H9 (cell line): ENCODE measurements at regions not wholly inside any gene's neighbourhood (a gene's known extent, or its start where the extent isn't known, plus 50 kb on each side); places are given as distances from the start of the nearest gene placed in this dataset.

Source experiments
- DNase-seq: peaks from one replicate; pipeline ENCODE4 v3.0.0-alpha.2; 2017
- H2AFZ ChIP-seq: one replicate; pipeline ENCODE4 v1.6.1; 2013; ENCODE audit warnings: mild to moderate bottlenecking, low read length, control low read depth, moderate library complexity
- H2AK5ac ChIP-seq: 2 replicates; pipeline ENCODE4 v1.6.1; 2013; ENCODE audit warnings: low read length, control low read depth, mixed read lengths; ENCODE audit not compliant: insufficient read length
- H2BK120ac ChIP-seq: one replicate; pipeline ENCODE4 v1.6.1; 2013; ENCODE audit warnings: low read depth, mild to moderate bottlenecking, low read length, control low read depth, inconsistent platforms; ENCODE audit not compliant: poor library complexity, severe bottlenecking
- H2BK12ac ChIP-seq: 2 replicates; pipeline ENCODE4 v1.6.1; 2013; ENCODE audit warnings: low read length, control low read depth, mixed read lengths, low read depth; ENCODE audit not compliant: insufficient read length
- H2BK15ac ChIP-seq: 2 replicates; pipeline ENCODE4 v1.6.1; 2013; ENCODE audit warnings: low read depth, low read length, control low read depth
- H2BK20ac ChIP-seq: one replicate; pipeline ENCODE4 v1.6.1; 2013; ENCODE audit warnings: low read depth, mild to moderate bottlenecking, low read length, control low read depth, inconsistent platforms; ENCODE audit not compliant: poor library complexity, severe bottlenecking
- H2BK5ac ChIP-seq: 2 replicates; pipeline ENCODE4 v1.6.1; 2013; ENCODE audit warnings: low read length, control low read depth, mixed read lengths; ENCODE audit not compliant: insufficient read length
- H3K14ac ChIP-seq: 2 replicates; pipeline ENCODE4 v1.6.1; 2013; ENCODE audit warnings: low read length, control low read depth; ENCODE audit not compliant: insufficient read depth
- H3K18ac ChIP-seq: 2 replicates; pipeline ENCODE4 v1.6.1; 2013; ENCODE audit warnings: low read depth, mild to moderate bottlenecking, mixed read lengths, low read length, control low read depth; ENCODE audit not compliant: insufficient read length
- H3K23ac ChIP-seq: 2 replicates; pipeline ENCODE4 v1.6.1; 2013; ENCODE audit warnings: low read length, control low read depth, mixed read lengths, low read depth; ENCODE audit not compliant: insufficient read length
- H3K23me2 ChIP-seq: 2 replicates; pipeline ENCODE4 v1.6.1; 2013; ENCODE audit warnings: low read depth, mild to moderate bottlenecking, mixed read lengths, low read length, control low read depth; ENCODE audit not compliant: insufficient read length, poor library complexity, severe bottlenecking
- H3K27ac ChIP-seq: 2 replicates; pipeline ENCODE4 v1.5.1; 2013; ENCODE audit warnings: low read length, control low read depth, mixed read lengths, low read depth; ENCODE audit not compliant: insufficient read length
- H3K27me3 ChIP-seq: 2 replicates; pipeline ENCODE4 v1.6.1; 2013; ENCODE audit warnings: low read length, control low read depth, inconsistent platforms; ENCODE audit not compliant: insufficient read depth
- H3K4ac ChIP-seq: 2 replicates; pipeline ENCODE4 v1.6.1; 2013; ENCODE audit warnings: low read depth, mild to moderate bottlenecking, control low read depth, inconsistent platforms, low read length, moderate library complexity
- H3K4me1 ChIP-seq: 2 replicates; pipeline ENCODE4 v1.6.1; 2013; ENCODE audit warnings: low read length, control low read depth, inconsistent platforms; ENCODE audit not compliant: insufficient read depth
- H3K4me2 ChIP-seq: 2 replicates; pipeline ENCODE4 v1.6.1; 2013; ENCODE audit warnings: low read length, control low read depth, mixed read lengths; ENCODE audit not compliant: insufficient read length, insufficient read depth
- H3K56ac ChIP-seq: 2 replicates; pipeline ENCODE4 v1.6.1; 2013; ENCODE audit warnings: low read depth, mild to moderate bottlenecking, mixed read lengths, low read length, control low read depth; ENCODE audit not compliant: insufficient read length
- H3K79me1 ChIP-seq: 2 replicates; pipeline ENCODE4 v1.6.1; 2013; ENCODE audit warnings: low read depth, mild to moderate bottlenecking, moderate library complexity, low read length, control low read depth, inconsistent platforms; ENCODE audit not compliant: insufficient read depth, poor library complexity, severe bottlenecking
- H3K79me2 ChIP-seq: 2 replicates; pipeline ENCODE4 v1.6.1; 2013; ENCODE audit warnings: low read length, control low read depth, inconsistent platforms; ENCODE audit not compliant: insufficient read depth
- H3K9ac ChIP-seq: 2 replicates; pipeline ENCODE4 v1.6.1; 2013; ENCODE audit warnings: low read length, control low read depth, mixed read lengths; ENCODE audit not compliant: insufficient read length; ENCODE audit errors: extremely low read depth
- H3K9me3 ChIP-seq: one replicate; pipeline ENCODE4 v1.6.1; 2013; ENCODE audit warnings: low read depth, low read length, inconsistent platforms; ENCODE audit not compliant: control insufficient read depth
- H3T11ph ChIP-seq: one replicate; pipeline ENCODE4 v1.6.1; 2013; ENCODE audit warnings: mild to moderate bottlenecking, low read length, control low read depth, inconsistent platforms
- H4K20me1 ChIP-seq: one replicate; pipeline ENCODE4 v1.6.1; 2013; ENCODE audit not compliant: control insufficient read depth, insufficient read length, insufficient read depth
- H4K5ac ChIP-seq: 2 replicates; pipeline ENCODE4 v1.6.1; 2013; ENCODE audit warnings: low read depth, mild to moderate bottlenecking, mixed read lengths, low read length, control low read depth; ENCODE audit not compliant: insufficient read length
- H4K8ac ChIP-seq: replicated peaks from 2 replicates; pipeline ENCODE4 v1.6.1; 2013; ENCODE audit warnings: low read length, control low read depth, mixed read lengths, low read depth; ENCODE audit not compliant: insufficient read length
- H4K91ac ChIP-seq: 2 replicates; pipeline ENCODE4 v1.6.1; 2013; ENCODE audit warnings: low read depth, mild to moderate bottlenecking, moderate library complexity, mixed read lengths, low read length, control low read depth; ENCODE audit not compliant: insufficient read length
- H3K27ac Mint-ChIP-seq, 3 experiments: 2 replicates in 2 of 3; 3 replicates in 1 of 3; pipeline ENCODE4 v1.8.0; 2020 to 2021; ENCODE audit warnings: mixed read lengths in 3 of 3, mild to moderate bottlenecking in 1 of 3, moderate library complexity in 1 of 3
- H3K27me3 Mint-ChIP-seq: 2 replicates; pipeline ENCODE4 v1.8.0; 2021; ENCODE audit warnings: low read depth, mild to moderate bottlenecking, moderate library complexity, mixed read lengths
- H3K36me3 Mint-ChIP-seq, 3 experiments: 2 replicates in 2 of 3; 3 replicates in 1 of 3; pipeline ENCODE4 v1.8.0; 2020 to 2021; ENCODE audit warnings: low read depth in 3 of 3, mixed read lengths in 3 of 3; ENCODE audit not compliant: insufficient read depth in 1 of 3
- H3K4me1 Mint-ChIP-seq, 2 experiments: 2 replicates each; pipeline ENCODE4 v1.8.0; 2020; ENCODE audit warnings: mixed read lengths in 2 of 2
- H3K4me3 Mint-ChIP-seq, 2 experiments: 2 replicates in 1 of 2; 3 replicates in 1 of 2; pipeline ENCODE4 v1.8.0; 2020 to 2021; ENCODE audit warnings: mild to moderate bottlenecking in 2 of 2, mixed read lengths in 2 of 2, moderate library complexity in 1 of 2
- H3K9me3 Mint-ChIP-seq, 2 experiments: 2 replicates in 1 of 2; 3 replicates in 1 of 2; pipeline ENCODE4 v1.8.0; 2020; ENCODE audit warnings: mild to moderate bottlenecking in 2 of 2, mixed read lengths in 2 of 2, moderate library complexity in 1 of 2
- WGBS: extraction: QIAGEN DNeasy Blood & Tissue Kit; methylation state at CpG from one replicate; pipeline ENCODE4 v1.1.7; 2013; ENCODE audit warnings: missing lambda C conversion rate, low lambda C conversion rate, mixed read lengths; ENCODE audit not compliant: insufficient read length; ENCODE audit errors: extremely low coverage; 5-methylcytosine and 5-hydroxymethylcytosine counted together
- TF ChIP-seq, protein P1 (sequence below): fragments of 200-600 bp; sonication (generic); conservative IDR thresholded peaks from 3 replicates; pipeline ENCODE4 v1.8.0; 2021; ENCODE audit warnings: antibody characterized with exemption, mild to moderate bottlenecking

DNA sequence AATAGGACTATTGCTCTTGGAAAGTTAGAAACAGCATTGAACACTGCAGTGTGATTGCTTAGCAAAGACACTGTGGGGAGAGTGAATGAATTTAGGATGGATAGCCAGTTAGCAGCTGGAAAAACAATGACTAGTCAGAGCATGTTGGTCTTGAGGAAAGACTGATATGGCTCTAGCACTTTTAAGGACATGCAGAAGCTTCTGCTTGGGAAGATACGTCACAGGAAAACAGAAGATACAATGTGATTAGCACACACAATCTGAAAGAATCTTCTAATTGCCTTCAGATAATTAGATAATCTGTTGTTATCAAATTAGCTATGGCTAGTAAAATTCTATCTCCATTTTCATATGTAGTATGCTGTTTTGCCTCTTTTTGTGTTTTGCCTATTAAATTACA is 530.7 kb upstream of the CHORDC1 start:
- H3T11ph ChIP-seq = no peak overlapping the region
- no peak overlapping the region for H3K4me2 ChIP-seq
- no peak overlapping the region for H2BK120ac ChIP-seq
- H3K79me1 ChIP-seq = no peaks in the 10 kb centered on the region
- no peaks in the 10 kb centered on the region for H3K27me3 ChIP-seq
- no peak overlapping the region for H4K91ac ChIP-seq
- no peak overlapping the region for H3K56ac ChIP-seq
- no peak overlapping the region for H3K14ac ChIP-seq
- H2AK5ac ChIP-seq = no peak overlapping the region
- Mint-ChIP-seq H3K9me3 (no peaks in the 10 kb centered on the region), H3K4me1 (no peaks in the 10 kb centered on the region), H3K4me3 (no peak overlapping the region), H3K27ac (no peak overlapping the region), H3K36me3 (no peaks in the 10 kb centered on the region), H3K27me3 (no peaks in the 10 kb centered on the region)
- no peak overlapping the region for H3K27ac ChIP-seq
- H3K9ac ChIP-seq = no peak overlapping the region
- H3K4me1 ChIP-seq = no peaks in the 10 kb centered on the region
- no peak overlapping the region for H4K8ac ChIP-seq
- no peak for DNase-seq
- no peaks in the 10 kb centered on the region for H3K79me2 ChIP-seq
- H3K18ac ChIP-seq = no peak overlapping the region
- H4K5ac ChIP-seq = no peak overlapping the region
- H3K9me3 ChIP-seq = no peaks in the 10 kb centered on the region
- H2BK15ac ChIP-seq = no peak overlapping the region
- no peaks in the 10 kb centered on the region for H4K20me1 ChIP-seq
- no CpG with 5 or more reads among the region's 1 CpG for WGBS
- no peaks in the 10 kb centered on the region for H3K23me2 ChIP-seq
- H2BK12ac ChIP-seq = no peak overlapping the region
- H2BK20ac ChIP-seq = no peak overlapping the region
- H2BK5ac ChIP-seq = no peak overlapping the region
- H2AFZ ChIP-seq = no peak overlapping the region
- no peak overlapping the region for H3K23ac ChIP-seq
- TF ChIP-seq, protein P1, sequence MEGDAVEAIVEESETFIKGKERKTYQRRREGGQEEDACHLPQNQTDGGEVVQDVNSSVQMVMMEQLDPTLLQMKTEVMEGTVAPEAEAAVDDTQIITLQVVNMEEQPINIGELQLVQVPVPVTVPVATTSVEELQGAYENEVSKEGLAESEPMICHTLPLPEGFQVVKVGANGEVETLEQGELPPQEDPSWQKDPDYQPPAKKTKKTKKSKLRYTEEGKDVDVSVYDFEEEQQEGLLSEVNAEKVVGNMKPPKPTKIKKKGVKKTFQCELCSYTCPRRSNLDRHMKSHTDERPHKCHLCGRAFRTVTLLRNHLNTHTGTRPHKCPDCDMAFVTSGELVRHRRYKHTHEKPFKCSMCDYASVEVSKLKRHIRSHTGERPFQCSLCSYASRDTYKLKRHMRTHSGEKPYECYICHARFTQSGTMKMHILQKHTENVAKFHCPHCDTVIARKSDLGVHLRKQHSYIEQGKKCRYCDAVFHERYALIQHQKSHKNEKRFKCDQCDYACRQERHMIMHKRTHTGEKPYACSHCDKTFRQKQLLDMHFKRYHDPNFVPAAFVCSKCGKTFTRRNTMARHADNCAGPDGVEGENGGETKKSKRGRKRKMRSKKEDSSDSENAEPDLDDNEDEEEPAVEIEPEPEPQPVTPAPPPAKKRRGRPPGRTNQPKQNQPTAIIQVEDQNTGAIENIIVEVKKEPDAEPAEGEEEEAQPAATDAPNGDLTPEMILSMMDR = no peak
- no peak overlapping the region for H3K4ac ChIP-seq
